GM19099 (cell line): ENCODE measurements at regions not wholly inside any gene's neighbourhood (a gene's known extent, or its start where the extent isn't known, plus 50 kb on each side); places are given as distances from the start of the nearest gene placed in this dataset.
A peak's percentile ranks its signal among the peaks of the same experiment; 100 is the strongest.

Experiments
- POLR2A ChIP-seq: IDR thresholded peaks from 3 replicates; pipeline ENCODE4 v1.6.1; 2011; ENCODE audit warnings: low read depth; ENCODE audit not compliant: insufficient read length; ENCODE audit errors: extremely low read depth

GRCh38 chr12:4148418-4149056, 125.0 kb upstream of the CCND2 start:
- TF ChIP-seq POLR2A: peak; percentile 50

GRCh38 chr12:4147031-4147481, 126.5 kb upstream of the CCND2 start:
- TF ChIP-seq POLR2A: no peak

DNA sequence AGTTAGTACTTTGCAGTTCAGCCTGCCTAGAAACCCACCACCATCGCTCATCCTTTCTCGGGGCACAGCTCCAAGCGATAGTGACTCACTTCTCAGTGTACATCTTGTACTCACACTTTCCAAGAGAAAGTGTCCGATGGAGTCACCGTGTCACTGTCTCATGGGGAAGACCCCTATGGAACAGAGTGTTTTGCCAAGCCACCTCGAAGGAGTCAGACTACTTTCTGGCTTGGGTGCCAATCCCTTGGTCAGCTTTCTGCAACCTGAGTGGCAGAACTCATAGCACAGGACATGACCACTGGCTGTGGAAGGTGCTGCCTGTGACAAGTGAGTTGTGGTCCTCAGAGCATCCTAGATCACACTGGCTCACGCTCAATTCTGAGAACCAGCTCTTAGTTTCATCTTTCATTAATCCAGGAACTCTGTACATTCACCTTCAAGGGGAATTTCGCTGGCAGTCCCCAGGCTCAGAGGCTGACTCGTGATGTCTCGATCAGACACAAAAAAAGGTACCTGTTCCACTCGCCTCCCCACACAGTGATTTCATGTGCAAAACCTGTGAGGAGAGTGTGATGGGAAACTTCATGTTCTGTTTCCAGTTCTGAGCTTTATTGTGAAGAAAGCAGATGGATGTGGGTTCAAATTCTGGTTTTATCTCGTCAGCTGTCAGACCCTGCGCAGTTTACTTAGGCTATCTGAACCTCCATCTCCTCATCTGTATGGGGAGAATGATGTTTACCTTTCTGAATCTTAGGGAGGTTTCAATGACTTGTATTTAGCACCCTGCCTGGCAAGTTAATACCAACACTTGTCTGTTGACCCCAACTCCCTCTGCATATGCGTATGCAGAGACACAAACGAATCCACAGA, 127.3 kb upstream of the CCND2 start:
- TF ChIP-seq POLR2A: peak; percentile 46

DNA sequence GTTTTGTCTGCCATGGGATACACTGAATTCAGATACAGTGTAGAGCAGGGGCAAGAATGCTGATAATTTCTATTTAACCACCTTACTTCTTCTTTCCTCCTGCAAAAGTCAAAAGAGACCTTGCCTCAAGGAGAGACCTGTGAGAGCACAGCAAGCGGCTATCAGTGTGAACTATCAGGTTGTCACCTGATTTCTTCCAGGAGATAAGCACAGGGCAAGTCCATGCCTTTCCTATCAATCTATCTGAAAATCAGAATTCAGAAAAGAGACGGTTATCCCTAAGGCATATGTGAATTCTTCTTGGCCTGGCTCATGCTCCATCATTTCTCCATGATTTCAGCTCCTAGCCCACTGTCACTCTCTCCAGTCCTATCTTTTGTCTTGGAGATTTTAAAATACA, 128.9 kb upstream of the CCND2 start:
- no peak for TF ChIP-seq POLR2A

- no peak for TF ChIP-seq POLR2A
Observed at GRCh38 chr12:4143896-4144295, 129.7 kb upstream of the CCND2 start.

DNA sequence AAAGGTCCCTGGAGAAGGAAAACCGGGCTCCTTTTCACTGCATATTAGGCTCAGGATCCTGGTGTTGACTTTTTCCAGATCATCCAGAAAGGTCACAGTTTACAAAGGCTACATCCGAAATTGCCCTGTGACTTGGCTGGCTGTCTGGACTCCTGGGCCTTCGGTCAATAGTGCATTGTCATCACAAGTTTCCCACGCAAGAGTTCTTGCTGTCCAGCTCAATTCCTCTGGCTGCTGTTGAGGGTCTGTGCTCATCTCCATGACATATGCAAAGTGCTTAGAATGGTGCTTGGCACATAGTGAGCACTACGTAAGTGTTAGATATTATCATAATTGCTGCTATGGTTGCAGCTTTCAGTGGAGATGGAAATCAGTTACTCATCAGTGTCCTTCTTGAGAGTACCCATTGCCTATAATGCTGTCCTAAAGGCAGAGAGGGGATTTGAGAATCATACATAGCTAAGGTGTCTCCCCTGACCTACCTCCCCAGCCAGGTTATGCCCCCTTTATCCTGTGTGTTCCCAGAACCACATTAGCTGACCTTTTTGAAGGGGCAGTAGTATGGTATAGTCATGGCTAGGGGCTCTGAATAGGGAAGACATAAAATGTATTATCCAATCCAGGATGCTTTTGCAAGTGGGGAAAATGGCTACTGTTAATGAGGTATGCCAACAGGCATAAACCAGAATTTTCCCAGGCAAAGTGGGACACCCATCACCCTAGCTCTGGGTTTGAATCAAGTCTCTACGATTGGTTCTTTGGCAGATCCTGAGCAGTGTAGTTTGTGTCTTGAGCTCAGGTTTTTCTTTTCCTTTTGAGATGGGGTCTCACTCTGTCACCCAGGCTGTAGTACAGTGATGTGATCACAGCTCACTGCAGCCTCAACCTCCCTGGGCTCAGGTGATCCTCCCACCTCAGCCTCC, 132.0 kb upstream of the CCND2 start:
- no peak for TF ChIP-seq POLR2A

DNA sequence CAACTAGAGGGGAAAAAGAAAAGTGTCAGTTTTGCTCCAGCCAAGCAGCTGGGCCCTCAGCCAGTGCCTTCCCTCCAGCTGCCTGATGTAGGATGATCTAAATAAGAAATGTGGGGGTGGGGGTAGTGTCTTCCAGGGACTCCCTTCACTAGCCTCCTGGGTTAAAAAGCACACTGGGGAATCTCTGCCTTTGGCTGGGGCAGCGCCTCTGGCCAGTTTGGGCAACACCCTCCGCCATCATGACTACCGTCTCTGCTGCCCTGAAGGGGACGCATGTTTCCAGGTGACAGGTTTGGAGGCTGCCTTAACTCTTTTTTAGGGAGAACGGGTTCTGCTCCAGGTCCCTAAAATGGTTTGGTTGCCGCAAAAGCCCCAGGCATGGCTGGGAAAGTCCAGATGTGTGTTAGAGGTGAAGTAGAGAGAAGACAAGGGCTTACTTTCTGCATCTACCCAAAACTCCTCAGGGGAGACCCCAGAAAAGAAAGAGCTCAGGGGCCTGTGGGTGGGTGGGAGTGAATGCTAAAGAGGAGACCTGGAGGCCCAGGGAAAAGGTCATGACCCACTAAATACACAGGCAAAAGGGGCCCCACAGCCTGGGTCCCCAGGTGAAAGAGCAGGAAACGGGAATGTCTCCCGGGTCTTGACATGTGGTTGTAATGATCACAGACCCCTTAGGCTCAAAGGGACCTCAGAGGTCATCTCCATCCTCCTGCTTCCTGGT, 132.8 kb upstream of the CCND2 start:
- no peak for TF ChIP-seq POLR2A

GRCh38 chr12:4139191-4139590, 134.4 kb upstream of the CCND2 start:
- no peak for TF ChIP-seq POLR2A

- no peak for TF ChIP-seq POLR2A
Observed at GRCh38 chr12:4138051-4138450, 135.5 kb upstream of the CCND2 start.

DNA sequence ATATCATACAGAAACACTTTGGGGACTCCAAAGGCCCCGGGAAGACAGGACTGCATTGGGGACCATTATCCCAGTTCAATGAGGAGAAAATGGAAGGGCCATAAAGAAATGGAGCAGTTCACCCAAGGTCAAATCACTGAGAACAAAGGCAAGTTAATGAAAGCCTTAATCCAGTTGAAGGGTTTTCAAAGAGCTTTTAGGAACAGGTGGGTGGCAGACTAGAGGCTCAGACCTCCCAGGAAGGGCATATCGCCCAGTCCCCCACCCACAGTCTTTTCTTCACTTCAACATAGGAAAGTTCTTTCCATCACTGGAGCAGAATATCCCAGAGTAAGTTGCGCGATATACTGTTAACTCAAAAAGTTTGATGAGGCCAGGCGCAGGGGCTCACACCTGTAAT, 136.1 kb upstream of the CCND2 start:
- TF ChIP-seq POLR2A: no peak

DNA sequence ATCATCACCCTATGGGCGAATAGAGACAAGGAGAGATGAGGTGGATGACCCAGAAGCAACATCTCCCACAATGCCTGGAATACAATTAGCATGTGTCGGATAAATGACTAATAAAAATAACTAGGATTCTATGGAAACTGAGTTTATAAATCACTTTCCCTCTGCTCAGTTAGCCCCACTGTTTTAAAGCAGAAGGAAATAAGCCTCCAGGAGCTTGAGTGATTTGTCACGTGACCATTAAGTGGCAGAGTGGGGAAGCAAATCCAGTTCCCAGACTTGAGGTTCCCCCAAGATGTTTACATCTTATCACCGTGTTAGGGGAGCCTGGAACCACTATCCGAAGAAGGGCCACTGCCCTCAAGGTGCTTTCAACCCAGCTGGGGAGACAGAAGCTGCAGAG, 136.5 kb upstream of the CCND2 start:
- TF ChIP-seq POLR2A: no peak

GRCh38 chr12:4135919-4136605, 137.5 kb upstream of the CCND2 start:
- TF ChIP-seq POLR2A: no peak

GRCh38 chr12:4134448-4135263, 138.9 kb upstream of the CCND2 start:
- no peak for TF ChIP-seq POLR2A
